K562 (cell line): ENCODE measurements at regions not wholly inside any gene's neighbourhood (a gene's known extent, or its start where the extent isn't known, plus 50 kb on each side); places are given as distances from the start of the nearest gene placed in this dataset.

Source experiments
- POLR2A ChIP-seq: fragments of 450-650 bp; conservative IDR thresholded peaks from 2 replicates; pipeline ENCODE4 v1.6.1; 2016
- TAF1 ChIP-seq: IDR thresholded peaks from 2 replicates; pipeline ENCODE4 v1.6.1; 2011; ENCODE audit warnings: mild to moderate bottlenecking, low read length, moderate library complexity; ENCODE audit not compliant: insufficient read depth, control insufficient read depth, severe bottlenecking; ENCODE audit errors: extremely low read depth
- ZNF253 ChIP-seq: fragments of 250-450 bp; sonication (Bioruptor Pico); conservative IDR thresholded peaks from 2 replicates; pipeline ENCODE4 v1.6.1; 2021; ENCODE audit warnings: mild to moderate bottlenecking
- ZNF3 ChIP-seq: fragments of 250-450 bp; sonication (Bioruptor Pico); IDR thresholded peaks from 2 replicates; pipeline ENCODE4 v1.5.0; 2021; ENCODE audit warnings: mild to moderate bottlenecking, moderate library complexity
- TF ChIP-seq, protein P1 (sequence below): fragments of 450-650 bp; IDR thresholded peaks from 2 replicates; pipeline ENCODE4 v1.6.1; 2017; ENCODE audit warnings: antibody characterized with exemption, mild to moderate bottlenecking

DNA sequence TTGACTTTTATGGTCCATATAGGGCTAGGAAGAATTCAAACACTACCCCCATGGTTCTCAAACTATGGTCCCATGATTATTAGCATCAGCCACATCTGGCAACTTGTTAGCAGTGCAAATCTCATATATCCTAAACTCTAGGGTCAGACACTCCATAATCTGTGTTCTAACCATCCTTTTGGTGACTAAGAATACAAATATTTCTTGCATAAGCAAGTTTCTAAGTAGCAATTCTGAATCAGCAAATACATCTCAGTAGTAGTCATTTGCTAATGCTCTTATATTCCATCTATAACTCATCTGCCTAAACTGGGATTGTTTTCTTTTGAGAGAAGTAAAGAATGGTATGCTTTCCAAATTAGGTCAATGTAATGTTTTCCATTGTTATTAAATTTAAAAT is 447.3 kb downstream of the TMX3 start:
- TF ChIP-seq ZNF253 (CRISPR knock-in tag) = no peak
- TF ChIP-seq, protein P1, sequence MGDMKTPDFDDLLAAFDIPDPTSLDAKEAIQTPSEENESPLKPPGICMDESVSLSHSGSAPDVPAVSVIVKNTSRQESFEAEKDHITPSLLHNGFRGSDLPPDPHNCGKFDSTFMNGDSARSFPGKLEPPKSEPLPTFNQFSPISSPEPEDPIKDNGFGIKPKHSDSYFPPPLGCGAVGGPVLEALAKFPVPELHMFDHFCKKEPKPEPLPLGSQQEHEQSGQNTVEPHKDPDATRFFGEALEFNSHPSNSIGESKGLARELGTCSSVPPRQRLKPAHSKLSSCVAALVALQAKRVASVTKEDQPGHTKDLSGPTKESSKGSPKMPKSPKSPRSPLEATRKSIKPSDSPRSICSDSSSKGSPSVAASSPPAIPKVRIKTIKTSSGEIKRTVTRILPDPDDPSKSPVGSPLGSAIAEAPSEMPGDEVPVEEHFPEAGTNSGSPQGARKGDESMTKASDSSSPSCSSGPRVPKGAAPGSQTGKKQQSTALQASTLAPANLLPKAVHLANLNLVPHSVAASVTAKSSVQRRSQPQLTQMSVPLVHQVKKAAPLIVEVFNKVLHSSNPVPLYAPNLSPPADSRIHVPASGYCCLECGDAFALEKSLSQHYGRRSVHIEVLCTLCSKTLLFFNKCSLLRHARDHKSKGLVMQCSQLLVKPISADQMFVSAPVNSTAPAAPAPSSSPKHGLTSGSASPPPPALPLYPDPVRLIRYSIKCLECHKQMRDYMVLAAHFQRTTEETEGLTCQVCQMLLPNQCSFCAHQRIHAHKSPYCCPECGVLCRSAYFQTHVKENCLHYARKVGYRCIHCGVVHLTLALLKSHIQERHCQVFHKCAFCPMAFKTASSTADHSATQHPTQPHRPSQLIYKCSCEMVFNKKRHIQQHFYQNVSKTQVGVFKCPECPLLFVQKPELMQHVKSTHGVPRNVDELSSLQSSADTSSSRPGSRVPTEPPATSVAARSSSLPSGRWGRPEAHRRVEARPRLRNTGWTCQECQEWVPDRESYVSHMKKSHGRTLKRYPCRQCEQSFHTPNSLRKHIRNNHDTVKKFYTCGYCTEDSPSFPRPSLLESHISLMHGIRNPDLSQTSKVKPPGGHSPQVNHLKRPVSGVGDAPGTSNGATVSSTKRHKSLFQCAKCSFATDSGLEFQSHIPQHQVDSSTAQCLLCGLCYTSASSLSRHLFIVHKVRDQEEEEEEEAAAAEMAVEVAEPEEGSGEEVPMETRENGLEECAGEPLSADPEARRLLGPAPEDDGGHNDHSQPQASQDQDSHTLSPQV = no peak
- no peak for TF ChIP-seq POLR2A
- TF ChIP-seq ZNF3 = no peak
- no peak for TF ChIP-seq TAF1
